H1 (cell line): ENCODE measurements at regions not wholly inside any gene's neighbourhood (a gene's known extent, or its start where the extent isn't known, plus 50 kb on each side); places are given as distances from the start of the nearest gene placed in this dataset.

Experiments
- CTCF ChIA-PET: fragments of 300-600 bp; sonication (Branson Sonifier 250); formaldehyde crosslinking; loops from one replicate; lab custom pipeline; 2021; ENCODE audit not compliant: partially characterized antibody; lab: Charles Lee
- POLR2A ChIA-PET: fragments of 300-600 bp; sonication (Branson Sonifier 250); formaldehyde crosslinking; loops from one replicate; lab custom pipeline; 2021; ENCODE audit warnings: inconsistent platforms; ENCODE audit not compliant: partially characterized antibody; lab: Charles Lee
- DNase-seq, 2 experiments: peaks; one replicate each; pipeline versions ENCODE4 v3.0.0 to v3.0.0-alpha.2; 2010 to 2022; ENCODE audit warnings: low spot score in 2 of 2, low read depth in 1 of 2, mixed read lengths in 1 of 2
- FAIRE-seq: peaks from 2 replicates; lab custom pipeline; 2011; peaks lifted over from hg19 to GRCh38; lab: Jason Lieb, UNC
- H2AFZ ChIP-seq: 2 replicates; pipeline ENCODE4 v1.8.1; 2012; ENCODE audit warnings: low read length, inconsistent platforms
- H2AK5ac ChIP-seq: 2 replicates; pipeline ENCODE4 v1.6.1; 2013; ENCODE audit warnings: low read depth, low read length
- H2BK120ac ChIP-seq: replicated peaks from 2 replicates; pipeline ENCODE3; 2013; ENCODE audit warnings: low read depth, low read length, inconsistent platforms
- H2BK12ac ChIP-seq: 2 replicates; pipeline ENCODE4 v1.6.1; 2013; ENCODE audit warnings: low read depth, low read length
- H2BK15ac ChIP-seq: 2 replicates; pipeline ENCODE4 v1.6.1; 2013; ENCODE audit warnings: low read length
- H2BK20ac ChIP-seq: 2 replicates; pipeline ENCODE4 v1.6.1; 2013; ENCODE audit warnings: low read length
- H2BK5ac ChIP-seq: 2 replicates; pipeline ENCODE4 v1.6.1; 2013; ENCODE audit warnings: low read depth, low read length
- H3K14ac ChIP-seq: 2 replicates; pipeline ENCODE4 v1.6.1; 2013; ENCODE audit warnings: inconsistent platforms; ENCODE audit not compliant: insufficient read length
- H3K18ac ChIP-seq: 2 replicates; pipeline ENCODE4 v1.6.1; 2013; ENCODE audit warnings: low read length; ENCODE audit errors: extremely low read depth
- H3K23ac ChIP-seq: 2 replicates; pipeline ENCODE4 v1.6.1; 2013; ENCODE audit warnings: inconsistent platforms; ENCODE audit not compliant: insufficient read length
- H3K23me2 ChIP-seq: 2 replicates; pipeline ENCODE4 v1.6.1; 2013; ENCODE audit warnings: low read depth, low read length
- H3K27ac ChIP-seq: 2 replicates; pipeline ENCODE4 v1.6.1; 2011; ENCODE audit warnings: low read depth, low read length, inconsistent platforms
- H3K27me3 ChIP-seq, 4 experiments: replicated peaks in 1 of 4; 1 replicate in 1 of 4; 2 replicates in 3 of 4; pipeline versions ENCODE4 v1.6.1 to v1.8.1; 2011 to 2013; ENCODE audit warnings: low read length in 3 of 4, mild to moderate bottlenecking in 3 of 4, inconsistent platforms in 2 of 4, mixed read lengths in 2 of 4, moderate library complexity in 1 of 4; ENCODE audit not compliant: control insufficient read depth in 3 of 4, insufficient read depth in 3 of 4; ENCODE audit errors: extremely low read depth in 1 of 4
- H3K36me3 ChIP-seq, 4 experiments: 2 replicates each; pipeline versions ENCODE4 v1.6.1 to v1.8.1; 2011 to 2013; ENCODE audit warnings: mild to moderate bottlenecking in 4 of 4, low read length in 3 of 4, moderate library complexity in 2 of 4, control low read depth in 1 of 4, inconsistent platforms in 1 of 4; ENCODE audit not compliant: insufficient read depth in 4 of 4, control insufficient read depth in 2 of 4
- H3K4ac ChIP-seq: replicated peaks from 2 replicates; pipeline ENCODE3; 2013; ENCODE audit warnings: low read length, low read depth, mixed read lengths, inconsistent platforms; ENCODE audit not compliant: insufficient read length
- H3K4me1 ChIP-seq, 4 experiments: replicated peaks in 1 of 4; 1 replicate in 1 of 4; 2 replicates in 3 of 4; pipeline versions ENCODE4 v1.6.1 to v1.8.1; 2011 to 2013; ENCODE audit warnings: low read length in 3 of 4, inconsistent platforms in 2 of 4, mixed read lengths in 1 of 4; ENCODE audit not compliant: insufficient read depth in 4 of 4, control insufficient read depth in 3 of 4
- H3K4me2 ChIP-seq, 2 experiments: 2 replicates each; pipeline versions ENCODE4 v1.6.1 to v1.8.1; 2011 to 2013; ENCODE audit warnings: low read depth in 2 of 2, low read length in 2 of 2, control low read depth in 1 of 2, inconsistent platforms in 1 of 2, mild to moderate bottlenecking in 1 of 2; ENCODE audit not compliant: insufficient read depth in 1 of 2
- H3K4me3 ChIP-seq, 4 experiments: fragments of 200-600, 300-600 bp in 1 of 4; sonication (generic), shearing (Covaris generic), sonication (Bioruptor Twin) in 1 of 4; 2 replicates each; pipeline versions ENCODE4 v1.5.1 to v1.8.1; 2011 to 2016; ENCODE audit warnings: low read length in 4 of 4, low read depth in 3 of 4, control low read depth in 2 of 4, inconsistent platforms in 2 of 4, mild to moderate bottlenecking in 2 of 4, mixed read lengths in 1 of 4, moderate library complexity in 1 of 4; ENCODE audit not compliant: insufficient read depth in 2 of 4; ENCODE audit errors: extremely low read depth in 1 of 4
- H3K56ac ChIP-seq: replicated peaks from 2 replicates; pipeline ENCODE3; 2013; ENCODE audit warnings: low read depth, mild to moderate bottlenecking, mixed read lengths, low read length, inconsistent platforms; ENCODE audit not compliant: insufficient read length
- H3K79me1 ChIP-seq: 2 replicates; pipeline ENCODE4 v1.6.1; 2013; ENCODE audit warnings: low read depth, low read length, control low read depth
- H3K79me2 ChIP-seq, 2 experiments: 2 replicates each; pipeline versions ENCODE4 v1.6.1 to v1.8.1; 2012 to 2013; ENCODE audit warnings: low read length in 2 of 2, mild to moderate bottlenecking in 2 of 2, inconsistent platforms in 1 of 2; ENCODE audit not compliant: insufficient read depth in 2 of 2, control insufficient read depth in 1 of 2
- H3K9ac ChIP-seq, 4 experiments: replicated peaks in 1 of 4; 1 replicate in 1 of 4; 2 replicates in 3 of 4; pipeline versions ENCODE4 v1.6.1 to v1.8.1; 2011 to 2013; ENCODE audit warnings: low read depth in 3 of 4, low read length in 3 of 4, control low read depth in 2 of 4, mild to moderate bottlenecking in 2 of 4, moderate library complexity in 2 of 4, inconsistent platforms in 1 of 4; ENCODE audit errors: extremely low read depth in 1 of 4
- H3K9me3 ChIP-seq, 2 experiments: 2 replicates each; pipeline versions ENCODE4 v1.6.1 to v1.8.1; 2012 to 2013; ENCODE audit warnings: mild to moderate bottlenecking in 2 of 2, moderate library complexity in 2 of 2, control low read depth in 1 of 2, inconsistent platforms in 1 of 2, low read depth in 1 of 2, low read length in 1 of 2, mixed read lengths in 1 of 2; ENCODE audit not compliant: insufficient read depth in 2 of 2
- H4K20me1 ChIP-seq, 2 experiments: replicated peaks in 1 of 2; 2 replicates each; pipeline versions ENCODE3 to v1.8.1; 2011 to 2013; ENCODE audit warnings: inconsistent platforms in 2 of 2, low read length in 2 of 2, mild to moderate bottlenecking in 1 of 2; ENCODE audit not compliant: insufficient read depth in 2 of 2, control insufficient read depth in 1 of 2
- H4K5ac ChIP-seq: 2 replicates; pipeline ENCODE4 v1.6.1; 2013; ENCODE audit warnings: low read length, low read depth, mixed read lengths, inconsistent platforms; ENCODE audit not compliant: insufficient read length
- H4K8ac ChIP-seq: 2 replicates; pipeline ENCODE4 v1.8.0; 2013; ENCODE audit warnings: mild to moderate bottlenecking, moderate library complexity, low read length, inconsistent platforms; ENCODE audit not compliant: insufficient read depth; ENCODE audit errors: extremely low read depth
- H4K91ac ChIP-seq: replicated peaks from 2 replicates; pipeline ENCODE3; 2013; ENCODE audit warnings: low read length, mixed read lengths, inconsistent platforms; ENCODE audit not compliant: insufficient read length
- ASH2L ChIP-seq: fragments of 200-600, 300-600 bp; sonication (generic); IDR thresholded peaks from one replicate; pipeline ENCODE4 v1.7.1; 2017; ENCODE audit warnings: low read length
- CBX5 ChIP-seq: fragments of 300-800, 300-1000 bp; sonication (generic); IDR thresholded peaks from 2 replicates; pipeline ENCODE4 v1.7.1; 2016; ENCODE audit warnings: antibody characterized with exemption, low read length, low read depth
- CBX8 ChIP-seq: fragments of 300-800, 300-1000 bp; sonication (generic); IDR thresholded peaks from 2 replicates; pipeline ENCODE4 v1.7.1; 2016; ENCODE audit warnings: low read depth, low read length, borderline replicate concordance
- CTCF ChIP-seq, 3 experiments: IDR thresholded peaks; 1 replicate in 2 of 3; 2 replicates in 1 of 3; pipeline versions ENCODE4 v1.5.1 to v1.6.1; 2011; ENCODE audit warnings: low read length in 3 of 3, mild to moderate bottlenecking in 3 of 3, inconsistent platforms in 2 of 3, low read depth in 1 of 3, moderate library complexity in 1 of 3; ENCODE audit not compliant: insufficient read depth in 1 of 3; ENCODE audit errors: control extremely low read depth in 1 of 3
- JUN ChIP-seq: IDR thresholded peaks from 2 replicates; pipeline ENCODE4 v1.6.1; 2011; ENCODE audit warnings: low read depth, mild to moderate bottlenecking, improper control_type of control experiment, low read length
- KDM4A ChIP-seq: IDR thresholded peaks from one replicate; pipeline ENCODE4 v1.7.1; 2012; ENCODE audit warnings: low read depth, mild to moderate bottlenecking, moderate library complexity, low read length, inconsistent platforms; ENCODE audit not compliant: severe bottlenecking
- MAFK ChIP-seq: IDR thresholded peaks from 2 replicates; pipeline ENCODE4 v1.6.1; 2012; ENCODE audit warnings: low read depth, mild to moderate bottlenecking, improper control_type of control experiment, low read length
- RAD21 ChIP-seq, 2 experiments: IDR thresholded peaks in 1 of 2; conservative IDR thresholded peaks in 1 of 2; 2 replicates each; pipeline ENCODE4 v1.6.1; 2011; ENCODE audit warnings: low read depth in 2 of 2, low read length in 2 of 2, improper control_type of control experiment in 1 of 2, inconsistent platforms in 1 of 2, mild to moderate bottlenecking in 1 of 2, moderate library complexity in 1 of 2
- RBBP5 ChIP-seq: IDR thresholded peaks from 2 replicates; pipeline ENCODE4 v1.7.1; 2012; ENCODE audit warnings: low read depth, mild to moderate bottlenecking, inconsistent platforms, low read length, moderate library complexity, borderline replicate concordance
- RFX5 ChIP-seq: IDR thresholded peaks from 2 replicates; pipeline ENCODE4 v1.6.1; 2011; ENCODE audit warnings: low read depth, low read length, improper control_type of control experiment, borderline replicate concordance
- ZNF274 ChIP-seq: IDR thresholded peaks from 2 replicates; pipeline ENCODE4 v1.7.0; 2012; ENCODE audit warnings: low read length, borderline replicate concordance; ENCODE audit errors: extremely low read depth
- WGBS, 2 experiments: shearing (Covaris generic) in 1 of 2; methylation state at CpG; one replicate each; pipeline versions ENCODE4 v1.1.6 to v1.1.7; 2013 to 2015; ENCODE audit warnings: low lambda C conversion rate in 2 of 2, mixed read lengths in 2 of 2, inconsistent platforms in 1 of 2, low coverage in 1 of 2, missing lambda C conversion rate in 1 of 2; ENCODE audit not compliant: insufficient replicate concordance in 2 of 2, insufficient coverage in 1 of 2, insufficient read length in 1 of 2; ENCODE audit errors: extremely low coverage in 1 of 2, missing lambda C conversion rate in 1 of 2; 5-methylcytosine and 5-hydroxymethylcytosine counted together

GRCh38 chr4:36399762-36400353 lies 118.4 kb downstream of the DTHD1 start:
- Histone ChIP-seq H3K14ac (no peak overlapping the region), H3K9me3 (no peaks in the 10 kb centered on the region), H2BK120ac (no peak overlapping the region), H2BK5ac (no peak overlapping the region), H3K27ac (no peak overlapping the region), H4K91ac (no peak overlapping the region), H4K20me1 (no peaks in the 10 kb centered on the region), H3K36me3 (no peaks in the 10 kb centered on the region), H2AK5ac (no peak overlapping the region), H2AFZ (no peak overlapping the region), H3K23me2 (no peaks in the 10 kb centered on the region), H3K56ac (no peak overlapping the region), H3K4me1 (no peaks in the 10 kb centered on the region), H3K79me2 (no peaks in the 10 kb centered on the region), H2BK15ac (no peak overlapping the region), H3K4me3 (no peak overlapping the region), H3K18ac (no peak overlapping the region), H3K4ac (no peak overlapping the region), H3K9ac (no peak overlapping the region), H2BK20ac (no peak overlapping the region), H3K4me2 (no peak overlapping the region), H2BK12ac (no peak overlapping the region), H3K23ac (no peak overlapping the region), H4K8ac (no peak overlapping the region), H3K27me3 (no peaks in the 10 kb centered on the region), H4K5ac (no peak overlapping the region), H3K79me1 (no peaks in the 10 kb centered on the region)
- DNase-seq (no peak), FAIRE-seq (no peak)
- WGBS, 2 experiments: 42% methylated on average over 2 of the region's 2 CpGs; no CpG with 5 or more reads in 1 of the 2 experiments
- ChIA-PET POLR2A (no interaction called here), CTCF (interaction anchor here (0.6 to 4.4 kb wide), 36 partner anchors 9 to 985 kb away, joined by 3 to 36 read pairs (median 4); no protein-coding TSS in a partner anchor)
- TF ChIP-seq ASH2L (no peak), JUN (no peak), ZNF274 (no peak), CBX8 (no peak), KDM4A (no peak), RAD21 (IDR thresholded peaks at IDR 0.05 in 1 of 2, conservative IDR thresholded peaks at IDR 0.05 in 1 of 2; ENCODE audit: low read depth in 2 of 2, low read length in 2 of 2) (peak; percentile 75 to 76), CTCF (IDR thresholded peaks at IDR 0.05; ENCODE audit: control extremely low read depth in 1 of 3, insufficient read depth in 1 of 3, low read depth in 1 of 3, low read length in 3 of 3) (peak in 2 of 3 experiments; percentile 56 to 62; a peak in 3 of 4 replicates), RBBP5 (no peak), MAFK (no peak), RFX5 (no peak), CBX5 (no peak)
